Glutamatergic neuron (in vitro differentiated cells): ENCODE measurements at regions not wholly inside any gene's neighbourhood (a gene's known extent, or its start where the extent isn't known, plus 50 kb on each side); places are given as distances from the start of the nearest gene placed in this dataset.

Experiments
- DNase-seq: peaks from one replicate; pipeline ENCODE4 v3.0.0; 2022
- H3K27ac Mint-ChIP-seq: one replicate; pipeline ENCODE4 v1.8.0; 2020; ENCODE audit warnings: mild to moderate bottlenecking, mixed read lengths, inconsistent platforms; ENCODE audit not compliant: unreplicated experiment
- H3K27me3 Mint-ChIP-seq: one replicate; pipeline ENCODE4 v1.8.0; 2020; ENCODE audit warnings: mild to moderate bottlenecking, moderate library complexity, mixed read lengths, inconsistent platforms; ENCODE audit not compliant: unreplicated experiment
- H3K36me3 Mint-ChIP-seq: one replicate; pipeline ENCODE4 v1.8.0; 2020; ENCODE audit warnings: mild to moderate bottlenecking, mixed read lengths, inconsistent platforms; ENCODE audit not compliant: unreplicated experiment
- H3K4me1 Mint-ChIP-seq: one replicate; pipeline ENCODE4 v1.8.0; 2020; ENCODE audit warnings: mild to moderate bottlenecking, low read depth, mixed read lengths, inconsistent platforms; ENCODE audit not compliant: unreplicated experiment
- H3K4me3 Mint-ChIP-seq: one replicate; pipeline ENCODE4 v1.8.0; 2020; ENCODE audit warnings: mild to moderate bottlenecking, mixed read lengths, inconsistent platforms; ENCODE audit not compliant: unreplicated experiment
- H3K9me3 Mint-ChIP-seq: one replicate; pipeline ENCODE4 v1.8.0; 2020; ENCODE audit warnings: mild to moderate bottlenecking, moderate library complexity, mixed read lengths, inconsistent platforms; ENCODE audit not compliant: unreplicated experiment
- TF ChIP-seq, protein P1 (sequence below): fragments of 200-600 bp; sonication (generic); IDR thresholded peaks from one replicate; pipeline ENCODE4 v1.5.0; 2021; ENCODE audit not compliant: partially characterized antibody, unreplicated experiment

GRCh38 chr6:95959261-95959660, 56.5 kb upstream of the FUT9 start:
- H3K27me3 Mint-ChIP-seq = no peaks in the 10 kb centered on the region
- no peaks in the 10 kb centered on the region for H3K9me3 Mint-ChIP-seq
- TF ChIP-seq, protein P1, sequence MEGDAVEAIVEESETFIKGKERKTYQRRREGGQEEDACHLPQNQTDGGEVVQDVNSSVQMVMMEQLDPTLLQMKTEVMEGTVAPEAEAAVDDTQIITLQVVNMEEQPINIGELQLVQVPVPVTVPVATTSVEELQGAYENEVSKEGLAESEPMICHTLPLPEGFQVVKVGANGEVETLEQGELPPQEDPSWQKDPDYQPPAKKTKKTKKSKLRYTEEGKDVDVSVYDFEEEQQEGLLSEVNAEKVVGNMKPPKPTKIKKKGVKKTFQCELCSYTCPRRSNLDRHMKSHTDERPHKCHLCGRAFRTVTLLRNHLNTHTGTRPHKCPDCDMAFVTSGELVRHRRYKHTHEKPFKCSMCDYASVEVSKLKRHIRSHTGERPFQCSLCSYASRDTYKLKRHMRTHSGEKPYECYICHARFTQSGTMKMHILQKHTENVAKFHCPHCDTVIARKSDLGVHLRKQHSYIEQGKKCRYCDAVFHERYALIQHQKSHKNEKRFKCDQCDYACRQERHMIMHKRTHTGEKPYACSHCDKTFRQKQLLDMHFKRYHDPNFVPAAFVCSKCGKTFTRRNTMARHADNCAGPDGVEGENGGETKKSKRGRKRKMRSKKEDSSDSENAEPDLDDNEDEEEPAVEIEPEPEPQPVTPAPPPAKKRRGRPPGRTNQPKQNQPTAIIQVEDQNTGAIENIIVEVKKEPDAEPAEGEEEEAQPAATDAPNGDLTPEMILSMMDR = no peak
- DNase-seq = no peak
- H3K27ac Mint-ChIP-seq = no peak overlapping the region
- H3K4me1 Mint-ChIP-seq = no peaks in the 10 kb centered on the region
- H3K36me3 Mint-ChIP-seq = no peaks in the 10 kb centered on the region
- no peak overlapping the region for H3K4me3 Mint-ChIP-seq
